GM18873 (cell line): ENCODE measurements at regions not wholly inside any gene's neighbourhood (a gene's known extent, or its start where the extent isn't known, plus 50 kb on each side); places are given as distances from the start of the nearest gene placed in this dataset.
"Not testable (repeated sequence)": the region's sequence is repeated elsewhere in the genome, so short reads cannot be mapped to it uniquely, and the experiment has no call there.

Source experiments
- ATAC-seq: cut with Tn5 transposase; IDR thresholded peaks from one replicate; pipeline ENCODE4 v1.9.1; 2021; ENCODE audit warnings: mild to moderate bottlenecking, moderate library complexity, moderate number of reproducible peaks; ENCODE audit not compliant: unreplicated experiment, low FRiP score

- no peak for ATAC-seq
These were observed 802.0 kb downstream of the RAPGEF2 start for GRCh38 chr4:159904906-159905305.

- ATAC-seq, result no peak
These were observed 803.2 kb downstream of the RAPGEF2 start for GRCh38 chr4:159906051-159906450.

- ATAC-seq, result no peak
These were observed 803.6 kb downstream of the RAPGEF2 start for GRCh38 chr4:159906517-159906916.

- no peak for ATAC-seq
These were observed 807.8 kb downstream of the RAPGEF2 start for GRCh38 chr4:159910721-159911120.

- ATAC-seq, result no peak
These were observed 819.2 kb downstream of the RAPGEF2 start for GRCh38 chr4:159922119-159922518.

- no peak for ATAC-seq
These were observed 822.9 kb downstream of the RAPGEF2 start for GRCh38 chr4:159925770-159926169.

- ATAC-seq, result no peak
These were observed 824.0 kb downstream of the RAPGEF2 start for GRCh38 chr4:159926871-159927270.

- no peak for ATAC-seq
These were observed 824.9 kb downstream of the RAPGEF2 start for GRCh38 chr4:159927781-159928180.

GRCh38 chr4:159934602-159935001 lies 831.7 kb downstream of the RAPGEF2 start:
- ATAC-seq, result not testable (repeated sequence)

- peak; percentile 90 for ATAC-seq
These were observed 834.7 kb downstream of the RAPGEF2 start for GRCh38 chr4:159937595-159937994.

- not testable (repeated sequence) for ATAC-seq
These were observed 836.8 kb downstream of the RAPGEF2 start for GRCh38 chr4:159939681-159940080.

GRCh38 chr4:159941076-159941475 lies 838.2 kb downstream of the RAPGEF2 start:
- ATAC-seq, result no peak

GRCh38 chr4:159944477-159944876 lies 841.6 kb downstream of the RAPGEF2 start:
- no peak for ATAC-seq

GRCh38 chr4:159946983-159947615 lies 844.2 kb downstream of the RAPGEF2 start:
- ATAC-seq, result peak; percentile 57

- ATAC-seq, result no peak
These were observed 847.8 kb downstream of the RAPGEF2 start for GRCh38 chr4:159950707-159951106.

- ATAC-seq, result no peak
These were observed 863.9 kb downstream of the RAPGEF2 start for GRCh38 chr4:159966746-159967145.

GRCh38 chr4:159976871-159977482 lies 874.1 kb downstream of the RAPGEF2 start:
- ATAC-seq, result not testable (repeated sequence)

GRCh38 chr4:159977907-159978617 lies 875.2 kb downstream of the RAPGEF2 start:
- ATAC-seq, result no peak

GRCh38 chr4:159979351-159979750 lies 876.5 kb downstream of the RAPGEF2 start:
- ATAC-seq, result no peak

GRCh38 chr4:159979953-159980352 lies 877.1 kb downstream of the RAPGEF2 start:
- ATAC-seq, result no peak

- ATAC-seq, result no peak
These were observed 878.1 kb downstream of the RAPGEF2 start for GRCh38 chr4:159980826-159981468.
